Suprapubic skin (tissue), 4 donors: ENCODE measurements at regions not wholly inside any gene's neighbourhood (a gene's known extent, or its start where the extent isn't known, plus 50 kb on each side); places are given as distances from the start of the nearest gene placed in this dataset.

Experiments used
- DNase-seq, 2 donors: peaks; one replicate each; pipeline ENCODE4 v3.0.0-alpha.2; 2019; ENCODE audit warnings: low spot score in 2 of 2
- H3K27ac ChIP-seq: fragments of 200-600 bp; sonication (generic); one replicate; pipeline ENCODE4 v1.5.1; 2019
- H3K27me3 ChIP-seq: fragments of 200-600 bp; sonication (generic); one replicate; pipeline ENCODE4 v1.5.1; 2019
- H3K36me3 ChIP-seq: fragments of 200-600 bp; sonication (generic); one replicate; pipeline ENCODE4 v1.5.1; 2019
- H3K4me1 ChIP-seq: fragments of 200-600 bp; sonication (generic); one replicate; pipeline ENCODE4 v1.5.1; 2019
- H3K4me3 ChIP-seq: fragments of 200-600 bp; sonication (generic); one replicate; pipeline ENCODE4 v1.5.1; 2019; ENCODE audit warnings: mild to moderate bottlenecking
- H3K9me3 ChIP-seq: fragments of 200-600 bp; sonication (generic); one replicate; pipeline ENCODE4 v1.5.1; 2019
- CTCF ChIP-seq, 2 donors: fragments of 200-600 bp in 1 of 2; fragments of 450-650 bp in 1 of 2; sonication (generic) in 1 of 2; IDR thresholded peaks; one replicate each; pipeline ENCODE4 v1.5.1; 2016 to 2019; ENCODE audit warnings: antibody characterized with exemption in 2 of 2, mild to moderate bottlenecking in 1 of 2, moderate library complexity in 1 of 2
- EP300 ChIP-seq: sonication (generic); formaldehyde crosslinking; IDR thresholded peaks from one replicate; pipeline ENCODE4 v1.6.1; 2017; ENCODE audit warnings: antibody characterized with exemption
- POLR2A ChIP-seq, 2 donors: fragments of 450-650 bp; IDR thresholded peaks; one replicate each; pipeline ENCODE4 v1.6.1; 2017; ENCODE audit warnings: antibody characterized with exemption in 2 of 2, mild to moderate bottlenecking in 2 of 2, moderate library complexity in 2 of 2
- POLR2AphosphoS5 ChIP-seq, 3 donors: sonication (generic); formaldehyde crosslinking; IDR thresholded peaks; one replicate each; pipeline ENCODE4 v1.6.1; 2017; ENCODE audit warnings: antibody characterized with exemption in 3 of 3
- WGBS: methylation state at CpG from one replicate; pipeline ENCODE4 v1.1.5; 2018; 5-methylcytosine and 5-hydroxymethylcytosine counted together

DNA sequence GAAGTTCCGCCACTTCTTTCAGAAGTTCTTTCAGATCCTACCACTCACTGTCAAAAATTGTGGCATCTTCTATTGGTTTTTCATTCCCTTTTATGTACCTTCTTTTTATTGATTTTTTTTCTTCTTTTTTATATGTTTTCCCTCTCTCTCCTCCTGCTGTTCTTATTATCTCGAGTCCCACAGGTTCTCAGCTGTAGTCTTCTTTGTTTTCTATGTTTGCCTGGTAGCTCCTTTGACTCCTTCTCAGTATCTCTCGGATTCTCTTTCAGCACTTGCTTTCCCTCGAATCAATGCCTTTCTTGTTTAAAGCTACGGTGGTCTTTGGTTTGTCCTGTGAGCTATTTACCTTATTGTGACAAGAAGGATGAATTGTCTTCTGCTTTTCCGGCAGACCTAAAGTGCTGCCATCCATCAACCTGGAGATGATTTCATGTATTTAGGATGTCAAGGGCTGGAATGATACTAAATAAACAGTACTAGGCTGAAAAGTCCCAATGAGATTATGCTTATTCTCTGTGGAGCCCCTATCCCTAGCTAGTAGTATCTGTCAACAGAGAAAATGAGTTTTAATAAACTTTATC lies 541.7 kb downstream of the NOVA1 start:
- no peaks in the 10 kb centered on the region for H3K27me3 ChIP-seq
- no peaks in the 10 kb centered on the region for H3K36me3 ChIP-seq
- no peak overlapping the region for H3K4me3 ChIP-seq
- no peak overlapping the region for H3K27ac ChIP-seq
- DNase-seq, result no peak
- TF ChIP-seq POLR2A (IDR thresholded peaks at IDR 0.05) (no peak), EP300 (no peak), CTCF (IDR thresholded peaks at IDR 0.05) (no peak), POLR2AphosphoS5 (IDR thresholded peaks at IDR 0.05) (no peak)
- WGBS, result 76% methylated on average over 6 of the region's 6 CpGs
- no peaks in the 10 kb centered on the region for H3K4me1 ChIP-seq
- no peaks in the 10 kb centered on the region for H3K9me3 ChIP-seq

GRCh38 chr14:26032348-26032747 lies 565.5 kb downstream of the NOVA1 start:
- Histone ChIP-seq H3K27ac (no peak overlapping the region), H3K27me3 (no peaks in the 10 kb centered on the region), H3K36me3 (no peaks in the 10 kb centered on the region), H3K9me3 (no peaks in the 10 kb centered on the region), H3K4me1 (no peaks in the 10 kb centered on the region), H3K4me3 (no peak overlapping the region)
- DNase-seq, result no peak
- no peak for TF ChIP-seq EP300
- no peak for TF ChIP-seq POLR2A (IDR thresholded peaks at IDR 0.05)
- no peak for TF ChIP-seq POLR2AphosphoS5 (IDR thresholded peaks at IDR 0.05)
- TF ChIP-seq CTCF (IDR thresholded peaks at IDR 0.05), result no peak

DNA sequence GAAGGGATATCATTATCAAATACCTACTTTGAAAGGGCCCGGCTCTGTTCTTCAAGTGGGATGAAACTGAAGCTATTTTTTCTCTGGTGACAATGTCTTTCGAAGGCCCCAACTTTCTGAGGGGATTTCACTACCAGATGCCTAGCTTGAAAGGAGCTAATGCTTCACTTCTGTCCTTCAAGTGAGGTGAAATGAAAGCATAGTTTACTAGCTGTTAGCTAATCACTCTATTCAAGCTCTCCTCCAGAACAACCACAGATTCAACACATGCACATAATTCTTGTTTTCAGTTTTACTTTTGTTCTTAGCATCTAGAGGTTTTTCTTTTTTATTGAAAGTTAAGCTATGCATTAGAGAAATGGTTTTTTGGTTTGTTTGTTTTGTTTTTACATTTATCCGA lies 571.4 kb downstream of the NOVA1 start:
- WGBS, result 88% methylated on average over 3 of the region's 3 CpGs

GRCh38 chr14:26023967-26024366 lies 573.9 kb downstream of the NOVA1 start:
- Histone ChIP-seq H3K4me1 (no peaks in the 10 kb centered on the region), H3K9me3 (no peaks in the 10 kb centered on the region), H3K27ac (no peak overlapping the region), H3K4me3 (no peak overlapping the region), H3K27me3 (no peaks in the 10 kb centered on the region), H3K36me3 (no peaks in the 10 kb centered on the region)
- TF ChIP-seq EP300 (no peak), POLR2AphosphoS5 (IDR thresholded peaks at IDR 0.05) (no peak), POLR2A (IDR thresholded peaks at IDR 0.05) (no peak), CTCF (IDR thresholded peaks at IDR 0.05) (no peak)
- 85% methylated on average over 4 of the region's 4 CpGs for WGBS
- no peak for DNase-seq

More for the DNA sequence above, 571.4 kb downstream of the NOVA1 start:
- Histone ChIP-seq H3K36me3 (no peaks in the 10 kb centered on the region), H3K27ac (no peak overlapping the region), H3K9me3 (no peaks in the 10 kb centered on the region), H3K27me3 (no peaks in the 10 kb centered on the region), H3K4me3 (no peak overlapping the region), H3K4me1 (no peaks in the 10 kb centered on the region)
- DNase-seq, result no peak
- TF ChIP-seq POLR2A (IDR thresholded peaks at IDR 0.05), result no peak
- no peak for TF ChIP-seq EP300
- TF ChIP-seq CTCF (IDR thresholded peaks at IDR 0.05), result no peak
- no peak for TF ChIP-seq POLR2AphosphoS5 (IDR thresholded peaks at IDR 0.05)

GRCh38 chr14:26021759-26022158 lies 576.1 kb downstream of the NOVA1 start:
- WGBS, result 81% methylated on average over 1 of the region's 1 CpG
- H3K9me3 ChIP-seq, result no peaks in the 10 kb centered on the region
- no peak for DNase-seq

More at GRCh38 chr14:26021759-26022158, 576.1 kb downstream of the NOVA1 start:
- TF ChIP-seq POLR2A (IDR thresholded peaks at IDR 0.05) (no peak), EP300 (no peak), POLR2AphosphoS5 (IDR thresholded peaks at IDR 0.05) (no peak), CTCF (IDR thresholded peaks at IDR 0.05) (no peak)
- Histone ChIP-seq H3K4me1 (no peaks in the 10 kb centered on the region), H3K27me3 (no peaks in the 10 kb centered on the region), H3K27ac (no peak overlapping the region), H3K36me3 (no peaks in the 10 kb centered on the region), H3K4me3 (no peak overlapping the region)
